ENCODE measurements at regions not wholly inside any gene's neighbourhood (a gene's known extent, or its start where the extent isn't known, plus 50 kb on each side); places are given as distances from the start of the nearest gene placed in this dataset.

- in situ Hi-C loops (cut with MboI; ENCODE audit: low sequenced_read_pairs) = no loop called here
- Histone ChIP-seq H4K91ac (ENCODE audit: insufficient read depth, low read depth, low read length) (no peak overlapping the region), H3K9me3 (ENCODE audit: control insufficient read depth, insufficient read depth, low read length) (no peaks in the 10 kb centered on the region; the same call in 1 of the 2 replicates), H2BK15ac (ENCODE audit: low read depth, low read length) (no peak overlapping the region), H3K9me1 (ENCODE audit: insufficient read depth, low read length) (no peaks in the 10 kb centered on the region), H2BK120ac (ENCODE audit: low read depth, low read length) (no peak overlapping the region), H3K18ac (ENCODE audit: low read depth, low read length) (no peak overlapping the region), H3K4ac (ENCODE audit: low read depth, low read length) (no peak overlapping the region), H4K5ac (ENCODE audit: low read depth, low read length) (no peak overlapping the region), H3K23ac (ENCODE audit: low read depth, low read length) (no peak overlapping the region), H2BK20ac (ENCODE audit: low read depth, low read length) (no peak overlapping the region), H4K20me1 (ENCODE audit: insufficient read depth, low read length) (no peaks in the 10 kb centered on the region), H3K9ac (ENCODE audit: low read depth, low read length) (no peak overlapping the region), H3K4me1 (ENCODE audit: control insufficient read depth, insufficient read depth, low read length) (no peaks in the 10 kb centered on the region), H2AK9ac (replicated peaks; ENCODE audit: low read depth, low read length, poor library complexity) (no peak overlapping the region), H2AK5ac (ENCODE audit: low read depth, low read length) (no peak overlapping the region), H2AFZ (replicated peaks; ENCODE audit: low read length, poor library complexity) (no peak overlapping the region), H3K56ac (ENCODE audit: extremely low read depth, insufficient read depth, low read length) (no peak overlapping the region), H3K79me1 (ENCODE audit: low read depth in 1 of 2, low read length in 2 of 2) (no peaks in the 10 kb centered on the region), H3K14ac (replicated peaks; ENCODE audit: low read depth, low read length) (no peak overlapping the region), H2BK5ac (ENCODE audit: low read depth, low read length, poor library complexity, severe bottlenecking) (no peak overlapping the region), H3K27ac (ENCODE audit: insufficient read depth, low read length) (no peak overlapping the region), H3K27me3 (ENCODE audit: control insufficient read depth, insufficient read depth, low read length) (no peaks in the 10 kb centered on the region), H4K8ac (ENCODE audit: low read depth in 2 of 2, low read length in 2 of 2) (no peak overlapping the region), H3K36me3 (ENCODE audit: control insufficient read depth, insufficient read depth, low read length) (no peaks in the 10 kb centered on the region), H3K4me3 (ENCODE audit: insufficient read depth, low read depth, low read length) (no peak overlapping the region), H3K4me2 (ENCODE audit: low read depth, low read length) (no peak overlapping the region)
- intact Hi-C loops (cut with micrococcal nuclease) = no loop called here
- ChIA-PET CTCF (no interaction called here), POLR2A (ENCODE audit: unreplicated experiment) (no interaction called here)
- no CpG with 5 or more reads among the region's 1 CpG for WGBS, 2 experiments (ENCODE audit: extremely low coverage in 2 of 2, insufficient read length in 1 of 2)
- no TSS peak for BruUV-seq (replicated peaks)
- TF ChIP-seq NFE2L2 (IDR thresholded peaks at IDR 0.05; ENCODE audit: low read depth, low read length) (no peak), POLR2A (IDR thresholded peaks at IDR 0.05; ENCODE audit: low read depth, low read length) (no peak), CHD1 (IDR thresholded peaks at IDR 0.05; ENCODE audit: low read depth, low read length) (no peak), CEBPB (IDR thresholded peaks at IDR 0.05; ENCODE audit: low read depth, low read length) (no peak), FOS (IDR thresholded peaks at IDR 0.05; ENCODE audit: low read depth, low read length) (no peak), SMC3 (IDR thresholded peaks at IDR 0.05; ENCODE audit: low read depth, low read length) (no peak), MAZ (IDR thresholded peaks at IDR 0.05; ENCODE audit: borderline replicate concordance, low read depth, low read length) (no peak), RAD21 (IDR thresholded peaks at IDR 0.05; ENCODE audit: low read length) (no peak), MXI1 (IDR thresholded peaks at IDR 0.05; ENCODE audit: borderline replicate concordance, low read depth, low read length) (no peak), MAFK (IDR thresholded peaks at IDR 0.05; ENCODE audit: low read depth, low read length) (no peak)
- DNase-seq (no peak), ATAC-seq (ENCODE audit: low read depth) (no peak)
- dilution Hi-C loops (cut with HindIII; ENCODE audit: low sequenced_read_pairs, unreplicated experiment) = no loop called here
Observed at GRCh38 chr20:7459083-7459482, 481.2 kb downstream of the HAO1 start.
